ENCODE measurements at regions not wholly inside any gene's neighbourhood (a gene's known extent, or its start where the extent isn't known, plus 50 kb on each side); places are given as distances from the start of the nearest gene placed in this dataset.
"Not testable (repeated sequence)": the region's sequence is repeated elsewhere in the genome, so short reads cannot be mapped to it uniquely, and the experiment has no call there.

GRCh38 chr11:69877704-69878103 lies 58.5 kb upstream of the FGF3 start:
- not testable (repeated sequence) for TF ChIP-seq SP1 (IDR thresholded peaks at IDR 0.05); ARNT (IDR thresholded peaks at IDR 0.05); FOXM1 (IDR thresholded peaks at IDR 0.05; ENCODE audit: borderline replicate concordance); LEF1 (IDR thresholded peaks at IDR 0.05; ENCODE audit: borderline replicate concordance); ZNF384 (IDR thresholded peaks at IDR 0.05); SUZ12 (IDR thresholded peaks at IDR 0.05); BHLHE40 (IDR thresholded peaks at IDR 0.05; ENCODE audit: borderline replicate concordance); CTBP1 (IDR thresholded peaks at IDR 0.05; ENCODE audit: borderline replicate concordance); HDGF (IDR thresholded peaks at IDR 0.05; ENCODE audit: borderline replicate concordance); FOXA1 (IDR thresholded peaks at IDR 0.05); FOXK2 (IDR thresholded peaks at IDR 0.05)
- TF ChIP-seq, protein P1, sequence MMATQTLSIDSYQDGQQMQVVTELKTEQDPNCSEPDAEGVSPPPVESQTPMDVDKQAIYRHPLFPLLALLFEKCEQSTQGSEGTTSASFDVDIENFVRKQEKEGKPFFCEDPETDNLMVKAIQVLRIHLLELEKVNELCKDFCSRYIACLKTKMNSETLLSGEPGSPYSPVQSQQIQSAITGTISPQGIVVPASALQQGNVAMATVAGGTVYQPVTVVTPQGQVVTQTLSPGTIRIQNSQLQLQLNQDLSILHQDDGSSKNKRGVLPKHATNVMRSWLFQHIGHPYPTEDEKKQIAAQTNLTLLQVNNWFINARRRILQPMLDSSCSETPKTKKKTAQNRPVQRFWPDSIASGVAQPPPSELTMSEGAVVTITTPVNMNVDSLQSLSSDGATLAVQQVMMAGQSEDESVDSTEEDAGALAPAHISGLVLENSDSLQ (IDR thresholded peaks at IDR 0.05) = not testable (repeated sequence)
